ENCODE measurements at regions not wholly inside any gene's neighbourhood (a gene's known extent, or its start where the extent isn't known, plus 50 kb on each side); places are given as distances from the start of the nearest gene placed in this dataset.

GRCh38 chr7:145219461-145219860 lies 383.6 kb upstream of the TPK1 start:
- Histone ChIP-seq H3K27me3 (no peaks in the 10 kb centered on the region), H3K27ac (no peak overlapping the region), H3K4me1 (no peaks in the 10 kb centered on the region), H3K9me3 (no peaks in the 10 kb centered on the region), H3K4me3 (no peak overlapping the region), H3K36me3 (no peaks in the 10 kb centered on the region)
- TF ChIP-seq, protein P1, sequence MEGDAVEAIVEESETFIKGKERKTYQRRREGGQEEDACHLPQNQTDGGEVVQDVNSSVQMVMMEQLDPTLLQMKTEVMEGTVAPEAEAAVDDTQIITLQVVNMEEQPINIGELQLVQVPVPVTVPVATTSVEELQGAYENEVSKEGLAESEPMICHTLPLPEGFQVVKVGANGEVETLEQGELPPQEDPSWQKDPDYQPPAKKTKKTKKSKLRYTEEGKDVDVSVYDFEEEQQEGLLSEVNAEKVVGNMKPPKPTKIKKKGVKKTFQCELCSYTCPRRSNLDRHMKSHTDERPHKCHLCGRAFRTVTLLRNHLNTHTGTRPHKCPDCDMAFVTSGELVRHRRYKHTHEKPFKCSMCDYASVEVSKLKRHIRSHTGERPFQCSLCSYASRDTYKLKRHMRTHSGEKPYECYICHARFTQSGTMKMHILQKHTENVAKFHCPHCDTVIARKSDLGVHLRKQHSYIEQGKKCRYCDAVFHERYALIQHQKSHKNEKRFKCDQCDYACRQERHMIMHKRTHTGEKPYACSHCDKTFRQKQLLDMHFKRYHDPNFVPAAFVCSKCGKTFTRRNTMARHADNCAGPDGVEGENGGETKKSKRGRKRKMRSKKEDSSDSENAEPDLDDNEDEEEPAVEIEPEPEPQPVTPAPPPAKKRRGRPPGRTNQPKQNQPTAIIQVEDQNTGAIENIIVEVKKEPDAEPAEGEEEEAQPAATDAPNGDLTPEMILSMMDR (IDR thresholded peaks at IDR 0.05 in 4 of 5, conservative IDR thresholded peaks at IDR 0.05 in 1 of 5), result no peak
- TF ChIP-seq POLR2A (IDR thresholded peaks at IDR 0.05), result no peak
- intact Hi-C loops (cut with DNase I; ENCODE audit: low total_unique reads), result no loop called here
- no peak for DNase-seq
- in situ Hi-C loops (cut with MboI; ENCODE audit: low sequenced_read_pairs in 4 of 4), result no loop called here
- ATAC-seq, result no peak

DNA sequence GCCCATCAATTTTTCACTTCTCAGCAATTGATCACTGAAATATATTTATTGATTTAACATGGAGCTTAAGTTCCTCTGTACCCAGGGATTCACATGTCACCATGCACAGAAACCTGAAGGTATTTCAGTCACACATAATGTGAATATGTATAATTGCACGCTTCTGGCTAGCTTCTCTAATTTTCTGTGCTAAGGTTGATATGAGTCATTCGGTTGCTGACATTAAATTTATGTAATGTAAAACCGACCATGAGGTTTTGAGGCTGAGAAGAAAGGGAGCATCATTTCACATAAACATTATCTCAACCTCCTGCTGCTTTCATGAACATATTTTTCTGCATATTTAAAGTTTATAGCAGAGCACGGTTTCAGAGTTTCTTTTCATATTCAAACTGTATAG lies 381.0 kb upstream of the TPK1 start:
- no peaks in the 10 kb centered on the region for H3K9me3 ChIP-seq
- no peak for ATAC-seq

GRCh38 chr7:145212050-145212449 lies 376.2 kb upstream of the TPK1 start:
- TF ChIP-seq, protein P1 (IDR thresholded peaks at IDR 0.05 in 4 of 5, conservative IDR thresholded peaks at IDR 0.05 in 1 of 5), result no peak
- no peak for TF ChIP-seq POLR2A (IDR thresholded peaks at IDR 0.05)
- Histone ChIP-seq H3K4me3 (no peak overlapping the region), H3K27ac (no peak overlapping the region), H3K4me1 (no peaks in the 10 kb centered on the region), H3K36me3 (no peaks in the 10 kb centered on the region), H3K27me3 (no peaks in the 10 kb centered on the region), H3K9me3 (no peaks in the 10 kb centered on the region)
- no peak for DNase-seq
- ATAC-seq, result no peak
- intact Hi-C loops (cut with DNase I; ENCODE audit: low total_unique reads), result no loop called here
- in situ Hi-C loops (cut with MboI; ENCODE audit: low sequenced_read_pairs in 4 of 4), result no loop called here

More for the DNA sequence above, 381.0 kb upstream of the TPK1 start:
- Histone ChIP-seq H3K27ac (no peak overlapping the region), H3K4me1 (no peaks in the 10 kb centered on the region), H3K4me3 (no peak overlapping the region), H3K36me3 (no peaks in the 10 kb centered on the region), H3K27me3 (no peaks in the 10 kb centered on the region)
- DNase-seq, result no peak
- intact Hi-C loops (cut with DNase I; ENCODE audit: low total_unique reads), result no loop called here
- in situ Hi-C loops (cut with MboI; ENCODE audit: low sequenced_read_pairs in 4 of 4), result no loop called here
- no peak for TF ChIP-seq POLR2A (IDR thresholded peaks at IDR 0.05)
- TF ChIP-seq, protein P1 (IDR thresholded peaks at IDR 0.05 in 4 of 5, conservative IDR thresholded peaks at IDR 0.05 in 1 of 5), result no peak

DNA sequence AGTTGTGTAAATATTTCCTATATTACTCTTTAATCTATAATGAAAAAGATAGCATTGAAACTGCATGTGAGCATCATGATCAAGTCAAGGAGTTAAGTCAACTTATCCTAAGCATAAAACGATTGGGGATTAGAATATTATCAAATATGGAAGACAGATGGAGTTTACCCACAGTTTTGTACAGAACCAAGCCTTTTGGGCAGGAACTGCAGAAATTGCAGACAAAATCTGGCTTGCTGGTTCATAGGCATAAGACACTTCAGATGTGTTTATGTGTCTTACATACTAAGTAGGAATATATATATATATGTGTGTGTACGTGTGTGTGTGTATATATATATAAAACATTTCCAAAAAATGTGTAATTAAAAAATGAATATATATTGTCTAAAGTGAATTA lies 375.4 kb upstream of the TPK1 start:
- in situ Hi-C loops (cut with MboI; ENCODE audit: low sequenced_read_pairs in 4 of 4), result no loop called here
- TF ChIP-seq, protein P1 (IDR thresholded peaks at IDR 0.05 in 4 of 5, conservative IDR thresholded peaks at IDR 0.05 in 1 of 5), result no peak
- no peak for TF ChIP-seq POLR2A (IDR thresholded peaks at IDR 0.05)

GRCh38 chr7:145193951-145194350 lies 358.1 kb upstream of the TPK1 start:
- no peak for DNase-seq
- in situ Hi-C loops (cut with MboI; ENCODE audit: low sequenced_read_pairs in 4 of 4) (no loop called here), intact Hi-C loops (cut with DNase I; ENCODE audit: low total_unique reads) (no loop called here)
- Histone ChIP-seq H3K36me3 (no peaks in the 10 kb centered on the region), H3K27me3 (no peaks in the 10 kb centered on the region), H3K4me3 (no peak overlapping the region), H3K4me1 (no peaks in the 10 kb centered on the region), H3K9me3 (no peaks in the 10 kb centered on the region), H3K27ac (no peak overlapping the region)
- TF ChIP-seq POLR2A (IDR thresholded peaks at IDR 0.05), result no peak
- TF ChIP-seq, protein P1 (IDR thresholded peaks at IDR 0.05 in 4 of 5, conservative IDR thresholded peaks at IDR 0.05 in 1 of 5), result no peak
- ATAC-seq, result no peak

More for the DNA sequence above, 375.4 kb upstream of the TPK1 start:
- Histone ChIP-seq H3K27ac (no peak overlapping the region), H3K36me3 (no peaks in the 10 kb centered on the region), H3K4me3 (no peak overlapping the region), H3K4me1 (no peaks in the 10 kb centered on the region), H3K9me3 (no peaks in the 10 kb centered on the region), H3K27me3 (no peaks in the 10 kb centered on the region)
- ATAC-seq (no peak), DNase-seq (no peak)
- intact Hi-C loops (cut with DNase I; ENCODE audit: low total_unique reads), result no loop called here
